IPS-15b (cell line): ENCODE measurements at regions not wholly inside any gene's neighbourhood (a gene's known extent, or its start where the extent isn't known, plus 50 kb on each side); places are given as distances from the start of the nearest gene placed in this dataset.
"Not testable (repeated sequence)": the region's sequence is repeated elsewhere in the genome, so short reads cannot be mapped to it uniquely, and the experiment has no call there.

Source experiments
- H3K27me3 ChIP-seq: one replicate; pipeline ENCODE4 v1.6.1; 2013; ENCODE audit warnings: low read length; ENCODE audit not compliant: control insufficient read depth, insufficient read depth
- H3K36me3 ChIP-seq: one replicate; pipeline ENCODE4 v1.6.1; 2013; ENCODE audit warnings: low read length; ENCODE audit not compliant: control insufficient read depth, insufficient read depth
- H3K4me1 ChIP-seq: one replicate; pipeline ENCODE4 v1.6.1; 2013; ENCODE audit warnings: mild to moderate bottlenecking, low read length; ENCODE audit not compliant: control insufficient read depth, insufficient read depth
- H3K4me3 ChIP-seq: one replicate; pipeline ENCODE4 v1.5.1; 2013; ENCODE audit warnings: low read depth, low read length
- H3K9ac ChIP-seq: one replicate; pipeline ENCODE4 v1.6.1; 2013; ENCODE audit warnings: low read depth, mild to moderate bottlenecking, low read length
- H3K9me3 ChIP-seq: one replicate; pipeline ENCODE4 v1.6.1; 2013; ENCODE audit warnings: mild to moderate bottlenecking, low read length; ENCODE audit not compliant: control insufficient read depth, insufficient read depth

DNA sequence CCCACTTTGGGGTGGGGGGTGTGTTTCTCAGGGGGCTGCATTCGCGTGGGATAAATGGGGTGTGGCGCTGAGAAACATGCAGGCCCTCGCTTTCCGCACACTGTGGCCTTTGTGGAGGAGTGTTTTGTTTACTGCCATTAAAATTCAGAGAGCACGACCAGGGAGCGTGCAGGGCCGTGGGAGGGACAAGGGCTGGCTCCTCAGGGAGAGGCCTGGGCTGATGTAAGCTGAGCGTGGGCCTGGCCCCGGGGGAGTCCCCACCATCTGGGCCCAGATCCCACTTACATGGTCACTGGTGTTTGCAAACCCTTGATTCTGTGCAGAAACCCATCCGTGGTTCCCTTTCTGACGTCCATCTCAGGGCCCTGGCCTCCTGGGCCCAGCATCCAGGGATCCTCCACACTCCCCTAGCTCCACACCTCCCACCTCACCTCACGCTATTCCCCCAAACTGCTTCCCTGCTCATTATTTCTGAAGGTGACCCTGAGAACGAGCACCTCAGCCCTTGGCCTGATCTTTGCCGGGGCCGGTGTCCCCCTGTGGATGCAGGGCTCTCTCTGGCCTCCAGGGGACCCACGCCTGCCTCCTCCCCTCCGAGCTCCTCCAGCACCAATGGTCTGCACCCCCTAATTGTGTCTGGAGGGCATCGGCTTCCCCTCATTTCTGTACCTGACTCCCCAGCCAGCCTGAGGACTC is 92.5 kb upstream of the SIM2 start:
- Histone ChIP-seq H3K4me3 (no peak overlapping the region), H3K36me3 (no peaks in the 10 kb centered on the region), H3K9ac (no peak overlapping the region), H3K27me3 (no peaks in the 10 kb centered on the region), H3K4me1 (peaks cover 4% of the 10 kb centered on the region), H3K9me3 (no peaks in the 10 kb centered on the region)

GRCh38 chr21:36606983-36607325 is 92.0 kb upstream of the SIM2 start:
- no peak overlapping the region for H3K9ac ChIP-seq
- H3K9me3 ChIP-seq, result no peaks in the 10 kb centered on the region

DNA sequence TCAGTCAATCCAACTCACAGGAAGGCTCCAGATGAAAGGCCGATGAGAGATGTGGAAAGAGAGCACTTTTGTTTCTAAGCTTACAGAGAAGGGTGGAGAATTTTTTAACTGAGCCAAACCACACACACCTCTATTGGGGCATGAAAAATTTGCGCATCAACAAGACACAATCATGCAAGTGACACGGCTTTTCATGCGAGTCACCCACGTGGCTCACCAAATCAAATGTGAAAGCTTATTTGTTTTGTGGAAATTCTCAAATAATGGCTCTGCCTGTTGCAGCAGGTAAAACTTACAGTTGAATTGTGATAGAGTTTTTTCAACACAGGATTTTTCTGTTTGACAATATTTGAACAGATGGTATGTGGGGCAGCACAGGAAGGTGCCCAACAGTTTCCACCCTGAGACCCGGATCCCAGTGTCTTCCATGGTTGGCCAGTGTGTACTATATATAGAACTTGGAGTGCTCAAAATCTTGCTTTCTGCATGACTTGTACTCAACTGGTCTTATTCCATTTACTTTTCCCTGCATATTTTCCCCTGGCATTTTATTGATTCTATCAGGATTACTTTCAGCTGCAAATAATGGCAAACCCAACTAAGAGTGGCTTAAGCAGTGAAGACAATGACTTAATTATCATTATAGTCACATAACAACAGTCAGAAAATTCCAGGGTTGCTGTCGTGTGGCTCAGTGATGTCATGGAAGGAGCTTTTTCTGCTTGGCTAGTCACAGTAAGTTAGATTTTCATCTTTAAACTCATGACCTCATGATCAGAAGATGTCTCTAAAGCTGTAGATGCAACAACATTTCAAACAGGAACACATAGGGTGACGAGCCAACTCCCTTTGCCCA is 90.6 kb upstream of the SIM2 start:
- Histone ChIP-seq H3K9ac (no peak overlapping the region), H3K4me1 (peaks cover 4% of the 10 kb centered on the region)

More at GRCh38 chr21:36606983-36607325, 92.0 kb upstream of the SIM2 start:
- no peak overlapping the region for H3K4me3 ChIP-seq
- H3K4me1 ChIP-seq, result peaks cover 4% of the 10 kb centered on the region
- H3K36me3 ChIP-seq, result no peaks in the 10 kb centered on the region
- no peaks in the 10 kb centered on the region for H3K27me3 ChIP-seq

GRCh38 chr21:36608897-36609225 is 90.1 kb upstream of the SIM2 start:
- Histone ChIP-seq H3K4me1 (peaks cover 4% of the 10 kb centered on the region), H3K4me3 (no peak overlapping the region), H3K9me3 (no peaks in the 10 kb centered on the region), H3K36me3 (no peaks in the 10 kb centered on the region), H3K9ac (no peak overlapping the region), H3K27me3 (no peaks in the 10 kb centered on the region)

More for the DNA sequence above, 90.6 kb upstream of the SIM2 start:
- Histone ChIP-seq H3K4me3 (no peak overlapping the region), H3K9me3 (no peaks in the 10 kb centered on the region), H3K27me3 (no peaks in the 10 kb centered on the region), H3K36me3 (no peaks in the 10 kb centered on the region)

DNA sequence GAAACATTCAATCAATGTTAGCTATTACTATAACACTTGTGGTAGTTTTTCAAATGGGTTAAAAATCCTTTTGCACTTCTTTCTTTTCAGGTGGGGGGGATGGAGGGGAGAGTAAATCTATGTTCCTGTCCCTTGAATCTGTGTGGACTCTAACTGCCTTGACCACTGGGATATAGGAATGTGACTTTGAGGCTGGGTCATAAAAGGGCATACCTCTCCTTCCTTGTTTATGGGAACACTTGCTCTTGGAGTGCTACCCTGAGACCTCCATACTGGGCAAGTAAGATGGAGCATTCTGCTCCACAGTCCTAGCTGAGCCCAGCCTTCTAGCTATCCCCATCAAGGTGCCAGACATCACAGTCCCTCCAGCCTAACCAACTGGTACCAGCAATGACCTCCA is 89.3 kb upstream of the SIM2 start:
- no peaks in the 10 kb centered on the region for H3K9me3 ChIP-seq
- no peak overlapping the region for H3K4me3 ChIP-seq
- no peaks in the 10 kb centered on the region for H3K27me3 ChIP-seq
- no peak overlapping the region for H3K9ac ChIP-seq
- peaks cover 4% of the 10 kb centered on the region for H3K4me1 ChIP-seq
- H3K36me3 ChIP-seq, result no peaks in the 10 kb centered on the region

DNA sequence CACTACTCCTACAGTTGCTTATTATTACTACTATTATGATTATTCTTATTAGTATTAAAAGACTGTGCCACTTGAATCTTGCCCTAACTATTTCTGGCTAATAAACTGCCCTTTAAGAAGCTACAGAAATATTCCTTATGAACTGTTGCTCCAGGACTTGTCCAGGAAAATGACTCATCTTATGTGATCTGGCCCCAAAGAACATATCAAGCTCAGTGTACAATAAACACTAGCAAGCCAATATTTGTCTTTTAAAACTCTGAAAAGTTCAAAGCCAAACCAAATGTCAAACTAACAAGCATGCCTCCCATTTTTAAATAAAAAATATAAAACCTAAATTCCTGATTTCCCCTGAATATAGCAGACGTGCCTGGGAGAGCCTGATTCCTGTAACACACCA is 88.7 kb upstream of the SIM2 start:
- Histone ChIP-seq H3K9ac (no peak overlapping the region), H3K9me3 (no peaks in the 10 kb centered on the region), H3K4me1 (peaks cover 4% of the 10 kb centered on the region), H3K27me3 (no peaks in the 10 kb centered on the region), H3K36me3 (no peaks in the 10 kb centered on the region), H3K4me3 (no peak overlapping the region)

DNA sequence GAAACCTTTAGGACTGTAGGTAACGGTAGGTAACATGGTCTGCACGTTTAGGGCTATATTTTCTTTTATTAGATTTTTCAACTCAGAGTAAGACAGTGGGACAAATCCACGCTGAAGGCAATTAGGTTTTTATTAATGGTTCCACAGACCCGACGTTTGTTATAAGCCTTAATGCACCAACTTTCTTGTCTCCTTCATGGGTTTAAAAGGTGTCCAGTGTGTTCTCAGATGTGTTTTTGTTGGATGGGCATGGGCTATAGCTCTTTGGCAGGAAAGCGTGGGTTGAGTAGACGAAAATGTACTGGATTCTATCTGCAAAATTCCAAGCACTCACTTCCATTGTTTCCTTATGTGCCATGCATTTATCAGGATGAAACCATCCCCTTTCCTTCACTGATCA is 88.0 kb upstream of the SIM2 start:
- peaks cover 4% of the 10 kb centered on the region for H3K4me1 ChIP-seq
- H3K4me3 ChIP-seq, result no peak overlapping the region
- H3K36me3 ChIP-seq, result no peaks in the 10 kb centered on the region
- H3K27me3 ChIP-seq, result no peaks in the 10 kb centered on the region
- no peak overlapping the region for H3K9ac ChIP-seq
- peaks cover 2% of the 10 kb centered on the region for H3K9me3 ChIP-seq

DNA sequence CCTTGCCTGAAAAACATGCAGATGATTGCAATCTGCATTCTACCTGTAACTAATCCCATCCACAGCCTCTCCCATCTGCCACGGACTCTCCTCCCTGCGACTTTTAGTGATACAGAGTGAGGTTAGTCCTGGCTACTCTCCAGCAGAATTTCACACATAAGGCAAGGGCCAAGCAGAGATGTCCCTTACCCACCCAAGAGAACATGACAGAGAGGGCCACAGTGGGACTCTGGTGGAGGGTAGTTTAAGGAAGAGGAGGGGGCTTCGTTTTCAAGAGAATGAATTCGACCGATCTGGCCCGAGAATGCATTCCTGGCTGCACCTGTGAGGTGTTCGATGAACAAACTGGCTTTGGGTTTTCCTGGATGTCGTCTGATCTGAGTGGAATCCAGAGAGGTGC is 87.5 kb upstream of the SIM2 start:
- peaks cover 4% of the 10 kb centered on the region for H3K9me3 ChIP-seq
- H3K4me1 ChIP-seq, result peaks cover 4% of the 10 kb centered on the region
- H3K36me3 ChIP-seq, result no peaks in the 10 kb centered on the region
- H3K4me3 ChIP-seq, result no peak overlapping the region
- no peaks in the 10 kb centered on the region for H3K27me3 ChIP-seq
- H3K9ac ChIP-seq, result no peak overlapping the region

DNA sequence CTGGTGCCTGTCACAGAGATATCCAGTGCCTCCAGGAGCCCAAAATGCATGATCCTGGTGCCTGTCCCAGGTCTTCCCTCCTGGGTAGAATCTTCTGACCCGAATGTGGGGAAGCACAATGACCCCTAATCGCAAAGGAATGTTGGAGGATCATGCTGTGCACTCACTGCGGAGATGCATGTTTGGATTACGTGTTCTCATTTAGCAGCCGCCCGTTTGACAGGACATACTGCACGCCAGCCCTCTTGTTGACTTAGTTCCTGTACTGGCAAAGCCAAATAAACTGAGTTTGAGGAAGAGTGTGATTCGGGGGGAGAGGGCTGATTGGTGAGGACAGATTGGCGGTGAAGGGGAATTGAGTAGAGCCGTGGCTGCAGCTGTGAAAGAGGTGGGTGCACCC is 85.9 kb upstream of the SIM2 start:
- H3K9ac ChIP-seq, result no peak overlapping the region
- H3K36me3 ChIP-seq, result no peaks in the 10 kb centered on the region
- no peaks in the 10 kb centered on the region for H3K27me3 ChIP-seq
- peaks cover 4% of the 10 kb centered on the region for H3K9me3 ChIP-seq
- H3K4me1 ChIP-seq, result peaks cover 4% of the 10 kb centered on the region
- no peak overlapping the region for H3K4me3 ChIP-seq

DNA sequence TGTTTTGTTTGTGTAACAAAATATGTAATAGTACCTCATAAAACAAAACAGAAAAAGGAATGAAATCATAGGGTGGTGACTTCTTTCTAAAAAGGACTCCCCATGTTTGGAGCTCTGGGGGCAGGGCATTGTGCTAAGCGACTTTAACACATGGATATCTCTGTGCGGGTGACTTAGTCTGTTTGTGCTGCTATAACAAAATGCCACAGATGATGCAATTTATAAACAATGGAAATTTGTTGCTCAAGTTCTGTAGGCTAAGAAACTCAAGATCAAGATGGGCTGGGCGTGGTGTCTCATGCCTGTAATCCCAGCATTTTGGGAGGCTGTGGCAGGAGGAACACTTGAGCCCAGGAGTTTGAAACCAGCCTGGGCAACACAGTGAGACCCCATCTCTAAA is 85.4 kb upstream of the SIM2 start:
- Histone ChIP-seq H3K9ac (no peak overlapping the region), H3K4me1 (peaks cover 2% of the 10 kb centered on the region), H3K27me3 (no peaks in the 10 kb centered on the region), H3K36me3 (no peaks in the 10 kb centered on the region), H3K4me3 (no peak overlapping the region), H3K9me3 (peaks cover 4% of the 10 kb centered on the region)

DNA sequence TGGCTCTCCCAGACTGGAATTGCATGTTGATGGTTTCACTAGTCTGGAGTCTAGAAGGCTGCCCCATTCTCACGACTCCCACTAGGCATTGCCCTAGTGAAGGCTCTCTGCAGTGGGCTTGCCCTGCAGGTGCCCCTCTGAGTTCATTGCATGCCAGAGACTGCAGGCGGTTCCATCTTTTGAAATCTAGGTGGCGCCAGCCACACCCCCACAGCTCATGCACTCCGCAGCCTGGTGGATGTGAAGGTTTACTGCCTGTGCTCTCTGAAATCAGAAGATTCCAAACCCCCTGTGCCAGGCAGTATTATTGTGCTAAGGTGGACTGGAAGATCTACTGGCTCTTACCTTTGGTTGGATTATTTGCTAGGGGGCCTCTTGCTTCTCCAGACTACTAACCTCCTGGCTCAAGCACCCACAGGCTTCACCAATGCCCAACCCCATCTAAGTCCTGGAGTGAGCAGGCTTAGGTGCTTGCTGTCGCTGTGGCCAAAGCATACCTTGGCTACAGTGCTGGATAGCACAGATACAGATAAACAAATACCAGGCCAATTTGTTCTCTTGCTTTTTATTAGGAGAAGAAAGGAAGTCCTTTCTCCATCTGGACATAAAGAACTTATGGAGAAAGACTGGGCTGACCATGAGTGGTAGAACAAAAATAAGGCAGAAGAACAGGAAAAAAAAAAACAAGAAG is 83.5 kb upstream of the SIM2 start:
- H3K9me3 ChIP-seq, result peaks cover 4% of the 10 kb centered on the region
- H3K36me3 ChIP-seq, result no peaks in the 10 kb centered on the region
- H3K4me1 ChIP-seq, result no peaks in the 10 kb centered on the region
- no peak overlapping the region for H3K4me3 ChIP-seq
- no peak overlapping the region for H3K9ac ChIP-seq
- H3K27me3 ChIP-seq, result no peaks in the 10 kb centered on the region

GRCh38 chr21:36616773-36617172 is 82.1 kb upstream of the SIM2 start:
- H3K36me3 ChIP-seq, H3K9me3 ChIP-seq, H3K4me3 ChIP-seq, H3K27me3 ChIP-seq, H3K4me1 ChIP-seq, H3K9ac ChIP-seq: not testable (repeated sequence)
